Ovary (tissue), 7 donors: ENCODE measurements at regions not wholly inside any gene's neighbourhood (a gene's known extent, or its start where the extent isn't known, plus 50 kb on each side); places are given as distances from the start of the nearest gene placed in this dataset.

ENCODE experiments used
- DNase-seq, 5 donors: peaks; one replicate each; pipeline ENCODE4 v3.0.0-alpha.2; 2019 to 2020
- H3K27ac ChIP-seq, 2 donors: fragments of 200-600 bp; one replicate each; pipeline versions ENCODE4 v1.5.1 to v1.8.0; 2019 to 2022
- H3K27me3 ChIP-seq: fragments of 200-600 bp; one replicate; pipeline ENCODE4 v1.8.0; 2022
- H3K36me3 ChIP-seq: fragments of 200-600 bp; sonication (generic); one replicate; pipeline ENCODE4 v1.5.1; 2019
- H3K4me1 ChIP-seq: one replicate; pipeline ENCODE4 v1.8.1; 2013; ENCODE audit warnings: mild to moderate bottlenecking, moderate library complexity; ENCODE audit not compliant: insufficient read depth
- H3K4me3 ChIP-seq: fragments of 200-600 bp; sonication (generic); one replicate; pipeline ENCODE4 v1.5.1; 2017
- H3K9me3 ChIP-seq, 2 donors: fragments of 200-600 bp in 1 of 2; sonication (generic) in 1 of 2; one replicate each; pipeline versions ENCODE4 v1.5.1 to v1.8.1; 2013 to 2019; ENCODE audit warnings: mild to moderate bottlenecking in 1 of 2, moderate library complexity in 1 of 2
- CTCF ChIP-seq, 3 donors: fragments of 450-650 bp in 2 of 3; fragments of 200-600 bp in 1 of 3; IDR thresholded peaks; one replicate each; pipeline versions ENCODE4 v1.5.1 to v1.8.0; 2016 to 2022; ENCODE audit warnings: antibody characterized with exemption in 3 of 3, mild to moderate bottlenecking in 1 of 3
- EP300 ChIP-seq: sonication (generic); formaldehyde crosslinking; IDR thresholded peaks from one replicate; pipeline ENCODE4 v1.6.1; 2017; ENCODE audit warnings: antibody characterized with exemption
- POLR2A ChIP-seq: fragments of 450-650 bp; IDR thresholded peaks from one replicate; pipeline ENCODE4 v1.6.1; 2017; ENCODE audit warnings: antibody characterized with exemption, mild to moderate bottlenecking, moderate library complexity
- WGBS, 3 donors: extraction: QIAGEN DNeasy Blood & Tissue Kit in 1 of 3; methylation state at CpG; one replicate each; pipeline versions ENCODE4 v1.1.5 to v1.1.7; 2013 to 2017; 5-methylcytosine and 5-hydroxymethylcytosine counted together
- intact Hi-C, 4 donors: fragments of 100-400 bp; cut with DNase I; formaldehyde crosslinking; loops; one replicate each; pipeline versions ENCODE4 v1.11.0 to v1.15.1; 2022 to 2023
- donor health status: DM: no; HTN: no; CAD: no; lungs with moderate emphysema.
- donor health status: DM: no; HTN: no; CAD: no.
- donor health status: Bipolar disorder and iron deficiency.
- donor health status: DM: no; HTN: no; CAD: no.
- donor health status: DM: yes; HTN: yes; CAD: no.

GRCh38 chr4:153064571-153064970 lies 128.4 kb downstream of the FHDC1 start:
- Histone ChIP-seq H3K4me1 (no peaks in the 10 kb centered on the region), H3K27me3 (no peaks in the 10 kb centered on the region), H3K27ac (no peak overlapping the region), H3K4me3 (no peak overlapping the region), H3K9me3 (no peaks in the 10 kb centered on the region), H3K36me3 (no peaks in the 10 kb centered on the region)
- TF ChIP-seq POLR2A (no peak), CTCF (IDR thresholded peaks at IDR 0.05) (no peak), EP300 (no peak)
- WGBS, 3 donors, result 83 to 85% (median 84%) methylated on average over 13 of the region's 13 CpGs
- no peak for DNase-seq
- intact Hi-C loops, result no loop called here

GRCh38 chr4:153065276-153065675 lies 129.2 kb downstream of the FHDC1 start:
- no peaks in the 10 kb centered on the region for H3K4me1 ChIP-seq
- H3K36me3 ChIP-seq, result no peaks in the 10 kb centered on the region
- no peak for DNase-seq
- TF ChIP-seq CTCF (IDR thresholded peaks at IDR 0.05) (no peak), POLR2A (no peak), EP300 (no peak)
- no peaks in the 10 kb centered on the region for H3K27me3 ChIP-seq
- intact Hi-C loops, result no loop called here
- H3K9me3 ChIP-seq, result no peaks in the 10 kb centered on the region
- H3K27ac ChIP-seq, result no peak overlapping the region
- 72 to 76% (median 75%) methylated on average over 9 of the region's 9 CpGs for WGBS, 3 donors
- H3K4me3 ChIP-seq, result no peak overlapping the region

DNA sequence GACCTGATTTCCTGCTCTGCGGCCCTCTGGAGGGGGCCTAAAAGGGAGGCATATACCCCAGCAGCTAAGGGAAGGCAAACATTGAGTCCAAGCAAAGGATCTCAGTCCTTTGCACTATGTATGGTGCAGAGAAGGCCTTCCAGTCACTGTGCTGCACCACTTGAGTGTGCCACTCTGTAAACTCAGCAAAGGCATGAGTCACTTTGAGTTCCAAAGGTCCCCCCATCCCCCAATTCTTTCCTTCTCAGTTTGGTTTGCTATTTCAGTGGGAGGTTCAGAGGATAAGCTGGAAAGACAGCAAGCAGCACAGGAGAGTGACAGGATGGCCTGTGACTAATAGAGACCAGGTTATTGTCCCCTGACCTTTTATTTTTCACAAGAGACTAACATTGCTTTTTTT lies 131.3 kb downstream of the FHDC1 start:
- WGBS, 3 donors, result 55 to 63% (median 62%) methylated on average over 1 of the region's 1 CpG
- DNase-seq, result no peak
- no peaks in the 10 kb centered on the region for H3K36me3 ChIP-seq
- intact Hi-C loops, result no loop called here
- no peak overlapping the region for H3K4me3 ChIP-seq
- H3K27ac ChIP-seq, result no peak overlapping the region
- H3K27me3 ChIP-seq, result no peaks in the 10 kb centered on the region
- TF ChIP-seq CTCF (IDR thresholded peaks at IDR 0.05) (no peak), EP300 (no peak), POLR2A (no peak)
- H3K4me1 ChIP-seq, result no peaks in the 10 kb centered on the region
- no peaks in the 10 kb centered on the region for H3K9me3 ChIP-seq

GRCh38 chr4:153068751-153069150 lies 132.6 kb downstream of the FHDC1 start:
- Histone ChIP-seq H3K27ac (no peak overlapping the region), H3K4me3 (no peak overlapping the region), H3K27me3 (no peaks in the 10 kb centered on the region), H3K36me3 (no peaks in the 10 kb centered on the region), H3K9me3 (no peaks in the 10 kb centered on the region), H3K4me1 (no peaks in the 10 kb centered on the region)
- intact Hi-C loops, result no loop called here
- TF ChIP-seq POLR2A, result no peak
- TF ChIP-seq CTCF (IDR thresholded peaks at IDR 0.05), result no peak
- no peak for TF ChIP-seq EP300
- DNase-seq, result no peak
- WGBS, 3 donors, result 93 to 95% (median 94%) methylated on average over 7 of the region's 7 CpGs
